ENCODE measurements at regions not wholly inside any gene's neighbourhood (a gene's known extent, or its start where the extent isn't known, plus 50 kb on each side); places are given as distances from the start of the nearest gene placed in this dataset.
"Not testable (repeated sequence)": the region's sequence is repeated elsewhere in the genome, so short reads cannot be mapped to it uniquely, and the experiment has no call there.

- DNase-seq (ENCODE audit: extremely low read depth, low read depth) = no peak
- TF ChIP-seq, protein P1, sequence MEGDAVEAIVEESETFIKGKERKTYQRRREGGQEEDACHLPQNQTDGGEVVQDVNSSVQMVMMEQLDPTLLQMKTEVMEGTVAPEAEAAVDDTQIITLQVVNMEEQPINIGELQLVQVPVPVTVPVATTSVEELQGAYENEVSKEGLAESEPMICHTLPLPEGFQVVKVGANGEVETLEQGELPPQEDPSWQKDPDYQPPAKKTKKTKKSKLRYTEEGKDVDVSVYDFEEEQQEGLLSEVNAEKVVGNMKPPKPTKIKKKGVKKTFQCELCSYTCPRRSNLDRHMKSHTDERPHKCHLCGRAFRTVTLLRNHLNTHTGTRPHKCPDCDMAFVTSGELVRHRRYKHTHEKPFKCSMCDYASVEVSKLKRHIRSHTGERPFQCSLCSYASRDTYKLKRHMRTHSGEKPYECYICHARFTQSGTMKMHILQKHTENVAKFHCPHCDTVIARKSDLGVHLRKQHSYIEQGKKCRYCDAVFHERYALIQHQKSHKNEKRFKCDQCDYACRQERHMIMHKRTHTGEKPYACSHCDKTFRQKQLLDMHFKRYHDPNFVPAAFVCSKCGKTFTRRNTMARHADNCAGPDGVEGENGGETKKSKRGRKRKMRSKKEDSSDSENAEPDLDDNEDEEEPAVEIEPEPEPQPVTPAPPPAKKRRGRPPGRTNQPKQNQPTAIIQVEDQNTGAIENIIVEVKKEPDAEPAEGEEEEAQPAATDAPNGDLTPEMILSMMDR (IDR thresholded peaks at IDR 0.05; ENCODE audit: low read depth, low read length) = no peak
Observed at GRCh38 chr2:16429431-16430145, 236.0 kb downstream of the CYRIA start.

GRCh38 chr2:16429002-16429401 is 236.6 kb downstream of the CYRIA start:
- TF ChIP-seq, protein P1 (IDR thresholded peaks at IDR 0.05; ENCODE audit: low read depth, low read length) = no peak
- DNase-seq (ENCODE audit: extremely low read depth, low read depth) = no peak

DNA sequence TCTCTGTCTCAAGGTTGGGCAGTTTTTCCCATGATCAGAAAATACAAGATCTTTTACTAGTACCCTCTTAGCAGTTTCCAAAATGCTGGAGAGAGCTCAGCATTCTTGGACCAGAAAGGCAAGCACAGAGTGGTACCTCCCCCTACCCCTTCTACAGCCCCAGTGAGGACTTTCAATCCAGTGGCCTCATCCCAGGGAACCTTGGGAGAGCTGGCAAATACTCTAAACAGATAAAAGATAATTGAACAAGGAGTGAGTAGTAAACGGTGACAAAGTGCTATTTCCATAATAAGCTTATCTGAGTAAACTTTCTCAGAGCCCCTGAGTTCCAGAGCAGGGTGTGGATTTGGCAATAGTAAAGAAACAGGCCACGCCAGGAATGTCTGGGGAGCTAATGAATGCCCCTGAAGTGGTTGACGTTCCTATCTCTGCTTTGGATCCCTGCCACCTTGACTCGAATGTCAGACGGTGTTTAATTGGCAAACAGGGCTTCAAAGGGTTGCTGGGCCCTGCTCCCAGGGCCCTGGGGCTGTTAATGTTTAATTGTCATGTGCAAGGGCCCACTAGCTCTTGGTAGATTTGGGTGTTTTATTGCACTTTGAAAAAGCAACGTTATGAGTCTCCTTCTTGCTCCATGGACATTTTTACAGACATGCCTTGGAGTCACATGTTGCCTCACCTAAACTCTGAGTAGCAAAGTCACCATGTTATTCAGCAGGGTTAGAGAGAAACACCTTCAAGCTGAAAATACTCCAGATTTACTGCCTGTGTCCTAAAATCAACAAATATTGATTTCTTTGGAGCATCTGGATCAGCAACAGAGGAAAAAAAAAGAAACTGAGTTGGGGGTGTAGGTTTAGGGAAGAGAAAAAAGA is 239.9 kb downstream of the CYRIA start:
- TF ChIP-seq, protein P1 (IDR thresholded peaks at IDR 0.05; ENCODE audit: low read depth, low read length) = no peak
- no peak for DNase-seq (ENCODE audit: extremely low read depth, low read depth)

DNA sequence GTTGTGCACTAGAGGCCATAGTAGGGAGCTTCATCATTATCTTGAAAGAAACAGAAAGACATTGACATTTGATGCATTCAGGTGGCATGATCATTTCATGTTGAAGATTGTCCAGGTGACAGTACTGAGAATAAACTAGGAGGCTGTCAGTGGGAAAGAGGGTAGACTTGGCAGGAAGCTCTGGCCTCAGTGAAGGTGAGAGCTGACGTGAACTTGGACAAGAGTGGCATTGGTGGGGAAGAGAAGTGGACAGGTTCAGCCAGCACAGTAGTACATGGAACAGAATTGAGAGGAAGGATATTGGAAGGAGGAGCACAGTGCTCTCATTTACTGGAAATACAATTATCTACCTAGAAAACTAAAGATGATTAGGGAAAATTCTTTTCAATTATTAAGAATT is 245.2 kb downstream of the CYRIA start:
- TF ChIP-seq, protein P1 (IDR thresholded peaks at IDR 0.05; ENCODE audit: low read depth, low read length) = no peak
- DNase-seq (ENCODE audit: extremely low read depth, low read depth) = no peak

GRCh38 chr2:16417726-16418125 is 247.9 kb downstream of the CYRIA start:
- DNase-seq (ENCODE audit: extremely low read depth, low read depth) = no peak
- TF ChIP-seq, protein P1 (IDR thresholded peaks at IDR 0.05; ENCODE audit: low read depth, low read length) = no peak

DNA sequence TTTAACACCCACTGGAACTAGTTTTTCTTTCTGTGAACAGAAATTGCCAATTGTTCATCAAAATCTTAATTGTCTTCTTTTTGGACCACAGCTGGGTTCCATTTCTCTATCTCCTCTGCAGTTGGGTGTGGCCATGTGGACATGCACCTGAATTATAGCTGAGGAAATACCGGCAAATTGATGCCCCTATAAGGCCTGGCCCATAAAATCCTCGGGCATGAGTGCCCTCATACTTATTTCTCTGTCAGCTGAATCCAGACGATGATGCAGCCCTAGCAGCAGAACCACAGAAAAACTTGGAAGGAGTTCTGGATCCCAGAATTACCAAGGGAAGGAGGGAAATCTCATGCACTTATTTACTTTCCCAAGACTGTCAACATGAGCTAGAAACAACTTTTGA is 249.0 kb downstream of the CYRIA start:
- TF ChIP-seq, protein P1 (IDR thresholded peaks at IDR 0.05; ENCODE audit: low read depth, low read length) = no peak
- no peak for DNase-seq (ENCODE audit: extremely low read depth, low read depth)

DNA sequence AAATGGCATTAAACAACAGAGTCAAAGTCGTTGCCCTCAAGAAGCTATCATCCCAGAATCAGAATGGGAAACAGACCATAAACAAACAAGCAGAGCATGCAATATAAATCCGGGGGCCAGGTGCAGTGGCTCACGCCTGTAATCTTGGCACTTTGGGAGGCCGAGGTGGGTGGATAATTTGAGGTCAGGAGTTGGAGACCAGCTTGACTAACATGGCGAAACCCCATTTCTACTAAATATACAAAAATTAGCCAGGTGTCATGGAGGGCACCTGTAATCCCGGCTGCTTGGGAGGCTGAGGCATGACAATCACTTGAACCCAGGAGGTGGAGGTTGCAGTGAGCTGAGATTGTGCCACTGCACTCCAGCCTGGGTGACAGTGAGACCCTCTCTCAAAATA is 249.8 kb downstream of the CYRIA start:
- not testable (repeated sequence) for DNase-seq (ENCODE audit: extremely low read depth, low read depth)
